Right lobe of liver (tissue), 4 donors: ENCODE measurements at regions not wholly inside any gene's neighbourhood (a gene's known extent, or its start where the extent isn't known, plus 50 kb on each side); places are given as distances from the start of the nearest gene placed in this dataset.

ENCODE experiments used
- POLR2A ChIP-seq: fragments of 450-650 bp; IDR thresholded peaks from one replicate; pipeline ENCODE4 v1.6.1; 2017; ENCODE audit warnings: antibody characterized with exemption, mild to moderate bottlenecking
- TF ChIP-seq, protein P1 (sequence below), 4 donors: fragments of 200-600 bp in 3 of 4; fragments of 450-650 bp in 1 of 4; IDR thresholded peaks; one replicate each; pipeline versions ENCODE4 v1.5.1 to v1.8.0; 2016 to 2022; ENCODE audit warnings: antibody characterized with exemption in 4 of 4, mild to moderate bottlenecking in 2 of 4
- donor health status: DM: no; HTN: no; CAD: no.
- donor health status: DM: no; HTN: no; CAD: no.
- donor health status: DM: no; HTN: yes; CAD: no.

DNA sequence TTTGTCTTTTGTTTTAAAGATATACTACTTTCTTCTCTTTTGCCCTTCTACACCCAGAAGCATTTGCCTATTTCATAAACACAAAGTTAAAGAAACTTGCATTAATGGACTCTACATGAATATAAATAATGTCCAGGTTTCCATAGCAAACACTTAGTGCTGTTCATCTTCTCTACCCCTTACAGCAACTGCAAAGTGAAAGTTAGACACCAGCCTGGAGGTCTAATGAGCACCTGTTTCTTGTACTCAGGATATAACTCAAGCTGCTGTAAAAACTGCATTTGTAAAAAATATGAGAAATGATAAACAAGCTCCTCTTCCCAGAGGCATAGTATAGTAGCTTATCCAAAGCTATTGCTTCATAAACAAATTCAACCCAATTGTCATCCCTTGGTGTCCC lies 76.0 kb upstream of the RELN start:
- no peak for TF ChIP-seq POLR2A
- TF ChIP-seq, protein P1, sequence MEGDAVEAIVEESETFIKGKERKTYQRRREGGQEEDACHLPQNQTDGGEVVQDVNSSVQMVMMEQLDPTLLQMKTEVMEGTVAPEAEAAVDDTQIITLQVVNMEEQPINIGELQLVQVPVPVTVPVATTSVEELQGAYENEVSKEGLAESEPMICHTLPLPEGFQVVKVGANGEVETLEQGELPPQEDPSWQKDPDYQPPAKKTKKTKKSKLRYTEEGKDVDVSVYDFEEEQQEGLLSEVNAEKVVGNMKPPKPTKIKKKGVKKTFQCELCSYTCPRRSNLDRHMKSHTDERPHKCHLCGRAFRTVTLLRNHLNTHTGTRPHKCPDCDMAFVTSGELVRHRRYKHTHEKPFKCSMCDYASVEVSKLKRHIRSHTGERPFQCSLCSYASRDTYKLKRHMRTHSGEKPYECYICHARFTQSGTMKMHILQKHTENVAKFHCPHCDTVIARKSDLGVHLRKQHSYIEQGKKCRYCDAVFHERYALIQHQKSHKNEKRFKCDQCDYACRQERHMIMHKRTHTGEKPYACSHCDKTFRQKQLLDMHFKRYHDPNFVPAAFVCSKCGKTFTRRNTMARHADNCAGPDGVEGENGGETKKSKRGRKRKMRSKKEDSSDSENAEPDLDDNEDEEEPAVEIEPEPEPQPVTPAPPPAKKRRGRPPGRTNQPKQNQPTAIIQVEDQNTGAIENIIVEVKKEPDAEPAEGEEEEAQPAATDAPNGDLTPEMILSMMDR (IDR thresholded peaks at IDR 0.05): no peak
